HCT116 (cell line): ENCODE measurements at regions not wholly inside any gene's neighbourhood (a gene's known extent, or its start where the extent isn't known, plus 50 kb on each side); places are given as distances from the start of the nearest gene placed in this dataset.

Experiments
- ATAC-seq: fragments of 200-7000 bp; cut with Tn5 transposase; 2 replicates; pipeline ENCODE4 v1.9.1; 2020; ENCODE audit warnings: mild to moderate bottlenecking, moderate library complexity
- BruUV-seq: library from RNA; stranded (reverse); fragments of 400-500 nt; replicated peaks from 2 replicates; lab custom pipeline; 2021; lab: Mats Ljungman, UMichigan
- CTCF ChIA-PET: fragments of 300-600 bp; sonication (Branson Sonifier 250); formaldehyde crosslinking; loops from one replicate; lab custom pipeline; 2021; ENCODE audit warnings: antibody characterized with exemption; lab: Charles Lee
- POLR2A ChIA-PET: fragments of 300-600, 350-600 bp; sonication (Branson Sonifier 250); formaldehyde crosslinking; loops from one replicate; lab custom pipeline; 2021; ENCODE audit warnings: antibody characterized with exemption; lab: Charles Lee
- RAD21 ChIA-PET, 2 experiments: fragments of 300-600 bp; sonication (Branson Sonifier 250); formaldehyde crosslinking; loops; one replicate each; lab custom pipeline; 2023; ENCODE audit warnings: low total read pairs in 2 of 2; ENCODE audit not compliant: uncharacterized antibody in 2 of 2, unreplicated experiment in 2 of 2, low non-redundant PET in 1 of 2; lab: Charles Lee
- DNase-seq: peaks from one replicate; pipeline ENCODE4 v3.0.0-alpha.2; 2010; ENCODE audit warnings: low read depth, low spot score
- H2AFZ ChIP-seq: fragments of 200-600 bp; shearing (Covaris generic), sonication (generic); 2 replicates; pipeline ENCODE4 v1.6.1; 2017; ENCODE audit warnings: low read depth, mixed run types, mixed read lengths, antibody characterized with exemption, low read length; ENCODE audit not compliant: poor library complexity, severe bottlenecking
- H3K27ac ChIP-seq: 2 replicates; pipeline ENCODE4 v1.5.1; 2012; ENCODE audit warnings: low read depth, low read length
- H3K27me3 ChIP-seq: fragments of 200-600 bp; sonication (generic); 2 replicates; pipeline ENCODE4 v1.6.1; 2016; ENCODE audit warnings: mixed run types, low read length, mixed read lengths; ENCODE audit not compliant: insufficient read depth
- H3K36me3 ChIP-seq, 2 experiments: fragments of 200-500 bp in 1 of 2; fragments of 200-600 bp in 1 of 2; sonication (Bioruptor generic) in 1 of 2; sonication (generic) in 1 of 2; 2 replicates each; pipeline versions ENCODE4 v1.5.1 to v1.6.1; 2014 to 2016; ENCODE audit warnings: low read length in 2 of 2, inconsistent platforms in 1 of 2, mixed read lengths in 1 of 2, mixed run types in 1 of 2; ENCODE audit not compliant: insufficient read depth in 2 of 2, control insufficient read depth in 1 of 2
- H3K4me1 ChIP-seq, 2 experiments: fragments of 200-600 bp in 1 of 2; sonication (generic) in 1 of 2; 2 replicates each; pipeline versions ENCODE4 v1.5.1 to v1.6.1; 2012 to 2017; ENCODE audit warnings: low read length in 2 of 2, inconsistent platforms in 1 of 2, mild to moderate bottlenecking in 1 of 2, mixed read lengths in 1 of 2, mixed run types in 1 of 2, moderate library complexity in 1 of 2; ENCODE audit not compliant: insufficient read depth in 2 of 2, control insufficient read depth in 1 of 2
- H3K4me2 ChIP-seq: fragments of 200-600 bp; sonication (generic); 2 replicates; pipeline ENCODE4 v1.6.1; 2017; ENCODE audit warnings: mixed run types, low read length, mixed read lengths
- H3K4me3 ChIP-seq, 2 experiments: fragments of 200-600 bp in 1 of 2; sonication (generic) in 1 of 2; replicated peaks in 1 of 2; 2 replicates each; pipeline ENCODE4 v1.5.1; 2011 to 2016; ENCODE audit warnings: low read length in 2 of 2, control low read depth in 1 of 2, low read depth in 1 of 2, mild to moderate bottlenecking in 1 of 2, mixed read lengths in 1 of 2, mixed run types in 1 of 2
- H3K79me2 ChIP-seq: fragments of 200-600 bp; sonication (generic); 2 replicates; pipeline ENCODE4 v1.6.1; 2017; ENCODE audit warnings: mild to moderate bottlenecking, mixed run types, low read length, moderate library complexity, mixed read lengths; ENCODE audit not compliant: insufficient read depth
- H3K9ac ChIP-seq: fragments of 200-600 bp; sonication (generic); 2 replicates; pipeline ENCODE4 v1.6.1; 2016; ENCODE audit warnings: low read length, mixed read lengths
- H3K9me2 ChIP-seq: fragments of 200-600 bp; sonication (generic), shearing (Covaris generic); 2 replicates; pipeline ENCODE4 v1.6.1; 2017; ENCODE audit warnings: mixed run types, mild to moderate bottlenecking, moderate library complexity; ENCODE audit not compliant: insufficient read depth
- H3K9me3 ChIP-seq, 2 experiments: fragments of 200-500 bp in 1 of 2; fragments of 200-600 bp in 1 of 2; sonication (Bioruptor generic) in 1 of 2; sonication (generic) in 1 of 2; 2 replicates each; pipeline ENCODE4 v1.6.1; 2014 to 2017; ENCODE audit warnings: low read length in 2 of 2, mixed read lengths in 2 of 2, inconsistent platforms in 1 of 2, low read depth in 1 of 2, mild to moderate bottlenecking in 1 of 2, mixed run types in 1 of 2, moderate library complexity in 1 of 2; ENCODE audit not compliant: control insufficient read depth in 1 of 2, insufficient read depth in 1 of 2
- H4K20me1 ChIP-seq: fragments of 200-600 bp; sonication (generic), shearing (Covaris generic); 2 replicates; pipeline ENCODE4 v1.6.1; 2017; ENCODE audit warnings: mixed run types, mild to moderate bottlenecking, moderate library complexity; ENCODE audit not compliant: insufficient read depth
- CBX3 ChIP-seq: IDR thresholded peaks from 2 replicates; pipeline ENCODE4 v1.6.1; 2012; ENCODE audit warnings: low read depth
- CEBPB ChIP-seq: IDR thresholded peaks from 2 replicates; pipeline ENCODE4 v1.6.1; 2012; ENCODE audit warnings: low read depth
- CTCF ChIP-seq, 3 experiments: fragments of 200-600 bp in 1 of 3; sonication (generic) in 1 of 3; IDR thresholded peaks in 2 of 3; conservative IDR thresholded peaks in 1 of 3; 2 replicates each; pipeline ENCODE4 v1.5.1; 2012 to 2017; ENCODE audit warnings: low read depth in 2 of 3, low read length in 2 of 3, antibody characterized with exemption in 1 of 3, borderline replicate concordance in 1 of 3, control low read depth in 1 of 3, mild to moderate bottlenecking in 1 of 3, mixed read lengths in 1 of 3, mixed run types in 1 of 3, moderate library complexity in 1 of 3; ENCODE audit not compliant: insufficient read depth in 1 of 3
- EGR1 ChIP-seq: IDR thresholded peaks from 2 replicates; pipeline ENCODE4 v1.6.1; 2012; ENCODE audit warnings: low read depth
- ELF1 ChIP-seq: IDR thresholded peaks from 2 replicates; pipeline ENCODE4 v1.6.1; 2012; ENCODE audit warnings: low read depth, borderline replicate concordance
- FOSL1 ChIP-seq: IDR thresholded peaks from 2 replicates; pipeline ENCODE4 v1.6.1; 2012; ENCODE audit warnings: low read depth
- JUND ChIP-seq: IDR thresholded peaks from 2 replicates; pipeline ENCODE4 v1.6.1; 2012
- POLR2A ChIP-seq: IDR thresholded peaks from 2 replicates; pipeline ENCODE4 v1.7.0; 2011; ENCODE audit warnings: borderline replicate concordance; ENCODE audit not compliant: insufficient read depth, insufficient read length; ENCODE audit errors: extremely low read depth
- POLR2AphosphoS5 ChIP-seq: IDR thresholded peaks from 2 replicates; pipeline ENCODE4 v1.6.1; 2011; ENCODE audit warnings: mild to moderate bottlenecking, low read depth, low read length, moderate library complexity
- SIN3A ChIP-seq: IDR thresholded peaks from 2 replicates; pipeline ENCODE4 v1.6.1; 2012; ENCODE audit warnings: low read depth
- SRF ChIP-seq: IDR thresholded peaks from 2 replicates; pipeline ENCODE4 v1.6.1; 2012; ENCODE audit warnings: low read depth
- TCF7L2 ChIP-seq: IDR thresholded peaks from 2 replicates; pipeline ENCODE4 v1.7.0; 2011; ENCODE audit warnings: borderline replicate concordance, inconsistent platforms; ENCODE audit not compliant: insufficient read depth, insufficient read length; ENCODE audit errors: extremely low read depth
- ZBTB33 ChIP-seq: IDR thresholded peaks from 2 replicates; pipeline ENCODE4 v1.6.1; 2011; ENCODE audit warnings: mild to moderate bottlenecking, low read length, moderate library complexity; ENCODE audit not compliant: insufficient replicate concordance; ENCODE audit errors: extremely low read depth
- ZFX ChIP-seq: fragments of 450-650 bp; IDR thresholded peaks from 2 replicates; pipeline ENCODE4 v1.6.1; 2017
- intact Hi-C: fragments of 100-400 bp; cut with micrococcal nuclease; formaldehyde crosslinking; loops from 2 replicates; pipeline ENCODE4 v1.10.0; 2022

- Histone ChIP-seq H4K20me1 (no peaks in the 10 kb centered on the region), H3K36me3 (no peaks in the 10 kb centered on the region), H2AFZ (no peak overlapping the region), H3K9me2 (no peaks in the 10 kb centered on the region), H3K9ac (no peak overlapping the region), H3K4me3 (no peak overlapping the region), H3K9me3 (no peaks in the 10 kb centered on the region), H3K27ac (no peak overlapping the region), H3K4me1 (peaks cover 4 to 9% of the 10 kb centered on the region in 2 experiments; a peak in 2 of 4 replicates), H3K79me2 (no peaks in the 10 kb centered on the region), H3K27me3 (no peaks in the 10 kb centered on the region), H3K4me2 (no peak overlapping the region)
- ChIA-PET POLR2A (no interaction called here), RAD21 (no interaction called here), CTCF (no interaction called here)
- intact Hi-C loops = no loop called here
- no peak for ATAC-seq
- no TSS peak for BruUV-seq
- no peak for TF ChIP-seq CEBPB
- no peak for TF ChIP-seq SIN3A
- no peak for TF ChIP-seq SRF
- TF ChIP-seq CBX3 = no peak
- TF ChIP-seq FOSL1 = no peak
- TF ChIP-seq ELF1 = no peak
- no peak for TF ChIP-seq JUND
- TF ChIP-seq ZBTB33 = no peak
- no peak for TF ChIP-seq CTCF (IDR thresholded peaks at IDR 0.05 in 2 of 3, conservative IDR thresholded peaks at IDR 0.05 in 1 of 3; ENCODE audit: borderline replicate concordance in 1 of 3, insufficient read depth in 1 of 3, low read depth in 2 of 3, low read length in 2 of 3)
- no peak for TF ChIP-seq EGR1
- TF ChIP-seq POLR2AphosphoS5 = no peak
- no peak for TF ChIP-seq TCF7L2
- TF ChIP-seq POLR2A = no peak
- TF ChIP-seq ZFX = no peak
- no peak for DNase-seq
These were observed 99.4 kb upstream of the KLF13 start for GRCh38 chr15:31227235-31227634.
